GM12891 (cell line): ENCODE measurements at regions not wholly inside any gene's neighbourhood (a gene's known extent, or its start where the extent isn't known, plus 50 kb on each side); places are given as distances from the start of the nearest gene placed in this dataset.

ENCODE experiments used
- DNase-seq: peaks from one replicate; pipeline ENCODE4 v3.0.0; 2011; ENCODE audit warnings: low spot score; ENCODE audit not compliant: insufficient read length
- FAIRE-seq: peaks from 2 replicates; lab custom pipeline; 2011; peaks lifted over from hg19 to GRCh38; lab: Jason Lieb, UNC
- PAX5 ChIP-seq: IDR thresholded peaks from 2 replicates; pipeline ENCODE4 v1.6.1; 2011; ENCODE audit warnings: low read length, moderate library complexity, mild to moderate bottlenecking; ENCODE audit not compliant: insufficient read depth, severe bottlenecking
- POLR2A ChIP-seq: IDR thresholded peaks from 2 replicates; pipeline ENCODE4 v1.6.1; 2011; ENCODE audit warnings: low read depth, low read length, control low read depth
- POLR2AphosphoS5 ChIP-seq: IDR thresholded peaks from 2 replicates; pipeline ENCODE4 v1.6.1; 2011; ENCODE audit warnings: low read depth, low read length, control low read depth
- POU2F2 ChIP-seq: IDR thresholded peaks from 2 replicates; pipeline ENCODE4 v1.6.1; 2011; ENCODE audit warnings: low read depth, mild to moderate bottlenecking, control low read depth, low read length, moderate library complexity
- SPI1 ChIP-seq: IDR thresholded peaks from 2 replicates; pipeline ENCODE4 v1.6.1; 2011; ENCODE audit warnings: low read depth, low read length, control low read depth
- TAF1 ChIP-seq: IDR thresholded peaks from 2 replicates; pipeline ENCODE4 v1.6.1; 2011; ENCODE audit warnings: low read depth, low read length, control low read depth

GRCh38 chr15:53401503-53401902, 358.0 kb downstream of the WDR72 start:
- TF ChIP-seq SPI1 (no peak), PAX5 (no peak), TAF1 (no peak), POLR2AphosphoS5 (no peak), POU2F2 (no peak), POLR2A (no peak)
- DNase-seq (no peak), FAIRE-seq (no peak)

GRCh38 chr15:53400986-53401385, 358.5 kb downstream of the WDR72 start:
- FAIRE-seq: no peak
- no peak for DNase-seq
- TF ChIP-seq POU2F2 (no peak), POLR2A (no peak), PAX5 (no peak), SPI1 (no peak), TAF1 (no peak), POLR2AphosphoS5 (no peak)

- no peak for DNase-seq
- FAIRE-seq: no peak
Measured at GRCh38 chr15:53397041-53397616, 362.3 kb downstream of the WDR72 start.

GRCh38 chr15:53395871-53396270, 363.6 kb downstream of the WDR72 start:
- TF ChIP-seq POLR2AphosphoS5 (no peak), PAX5 (no peak), SPI1 (no peak), POU2F2 (no peak), TAF1 (no peak), POLR2A (no peak)
- FAIRE-seq: no peak
- DNase-seq: no peak

More at GRCh38 chr15:53397041-53397616, 362.3 kb downstream of the WDR72 start:
- no peak for TF ChIP-seq POLR2AphosphoS5
- no peak for TF ChIP-seq POLR2A
- TF ChIP-seq PAX5: no peak
- TF ChIP-seq POU2F2: no peak
- TF ChIP-seq TAF1: no peak
- TF ChIP-seq SPI1: no peak

GRCh38 chr15:53390549-53390948, 368.9 kb downstream of the WDR72 start:
- TF ChIP-seq PAX5: no peak
- TF ChIP-seq POLR2A: no peak
- TF ChIP-seq POU2F2: no peak
- no peak for TF ChIP-seq POLR2AphosphoS5
- no peak for TF ChIP-seq TAF1
- TF ChIP-seq SPI1: no peak
- DNase-seq (no peak), FAIRE-seq (no peak)

- TF ChIP-seq TAF1 (no peak), PAX5 (no peak), POLR2AphosphoS5 (no peak), POU2F2 (no peak), SPI1 (no peak), POLR2A (no peak)
- FAIRE-seq: no peak
- DNase-seq: no peak
Measured at GRCh38 chr15:53389271-53390037, 370.0 kb downstream of the WDR72 start.

- TF ChIP-seq POLR2AphosphoS5: no peak
- no peak for TF ChIP-seq POLR2A
- no peak for TF ChIP-seq POU2F2
- no peak for TF ChIP-seq SPI1
- no peak for TF ChIP-seq TAF1
- TF ChIP-seq PAX5: no peak
- FAIRE-seq (no peak), DNase-seq (no peak)
Measured at GRCh38 chr15:53384417-53384816, 375.0 kb downstream of the WDR72 start.

- DNase-seq: no peak
- no peak for FAIRE-seq
Measured at GRCh38 chr15:53378096-53378800, 381.2 kb downstream of the WDR72 start.

GRCh38 chr15:53367740-53368139, 391.7 kb downstream of the WDR72 start:
- DNase-seq (no peak), FAIRE-seq (no peak)
- TF ChIP-seq POU2F2 (no peak), TAF1 (no peak), POLR2A (no peak), POLR2AphosphoS5 (no peak), SPI1 (no peak), PAX5 (no peak)

More at GRCh38 chr15:53378096-53378800, 381.2 kb downstream of the WDR72 start:
- TF ChIP-seq PAX5 (no peak), TAF1 (no peak), SPI1 (no peak), POU2F2 (no peak), POLR2A (no peak), POLR2AphosphoS5 (no peak)
